HG03439 (cell line): ENCODE measurements at regions not wholly inside any gene's neighbourhood (a gene's known extent, or its start where the extent isn't known, plus 50 kb on each side); places are given as distances from the start of the nearest gene placed in this dataset.
"Not testable (repeated sequence)": the region's sequence is repeated elsewhere in the genome, so short reads cannot be mapped to it uniquely, and the experiment has no call there.

ENCODE experiments used
- ATAC-seq: cut with Tn5 transposase; IDR thresholded peaks from one replicate; pipeline ENCODE4 v1.9.1; 2021; ENCODE audit warnings: mild to moderate bottlenecking, moderate library complexity; ENCODE audit not compliant: unreplicated experiment

GRCh38 chr1:87398641-87399040 lies 70.0 kb downstream of the LMO4 start:
- no peak for ATAC-seq

- no peak for ATAC-seq
Measured at GRCh38 chr1:87399264-87399663, 70.6 kb downstream of the LMO4 start.

GRCh38 chr1:87399701-87400100 lies 71.0 kb downstream of the LMO4 start:
- no peak for ATAC-seq

- no peak for ATAC-seq
Measured at GRCh38 chr1:87400813-87401212, 72.1 kb downstream of the LMO4 start.

GRCh38 chr1:87402241-87403002 lies 73.7 kb downstream of the LMO4 start:
- no peak for ATAC-seq

GRCh38 chr1:87403061-87403820 lies 74.6 kb downstream of the LMO4 start:
- no peak for ATAC-seq

GRCh38 chr1:87404296-87404695 lies 75.6 kb downstream of the LMO4 start:
- ATAC-seq: no peak

GRCh38 chr1:87408665-87409248 lies 80.1 kb downstream of the LMO4 start:
- ATAC-seq: no peak

GRCh38 chr1:87410776-87411480 lies 82.2 kb downstream of the LMO4 start:
- ATAC-seq: no peak

GRCh38 chr1:87413846-87414245 lies 85.2 kb downstream of the LMO4 start:
- not testable (repeated sequence) for ATAC-seq

GRCh38 chr1:87418048-87418447 lies 89.4 kb downstream of the LMO4 start:
- no peak for ATAC-seq

- no peak for ATAC-seq
Measured at GRCh38 chr1:87421809-87422208, 93.1 kb downstream of the LMO4 start.

- ATAC-seq: no peak
Measured at GRCh38 chr1:87424541-87424940, 95.9 kb downstream of the LMO4 start.

GRCh38 chr1:87426463-87427249 lies 98.0 kb downstream of the LMO4 start:
- ATAC-seq: no peak

- ATAC-seq: no peak
Measured at GRCh38 chr1:87428367-87428766, 99.7 kb downstream of the LMO4 start.

GRCh38 chr1:87428883-87429282 lies 100.2 kb downstream of the LMO4 start:
- no peak for ATAC-seq

GRCh38 chr1:87432685-87433084 lies 104.0 kb downstream of the LMO4 start:
- no peak for ATAC-seq

- not testable (repeated sequence) for ATAC-seq
Measured at GRCh38 chr1:87433101-87433500, 104.4 kb downstream of the LMO4 start.

GRCh38 chr1:87435484-87435883 lies 106.8 kb downstream of the LMO4 start:
- ATAC-seq: no peak

GRCh38 chr1:87436115-87436514 lies 107.4 kb downstream of the LMO4 start:
- not testable (repeated sequence) for ATAC-seq

GRCh38 chr1:87436534-87436933 lies 107.9 kb downstream of the LMO4 start:
- no peak for ATAC-seq
